ENCODE measurements at regions not wholly inside any gene's neighbourhood (a gene's known extent, or its start where the extent isn't known, plus 50 kb on each side); places are given as distances from the start of the nearest gene placed in this dataset.

- TF ChIP-seq CTCF (IDR thresholded peaks at IDR 0.05 in 4 of 5, conservative IDR thresholded peaks at IDR 0.05 in 1 of 5) = no peak
- TF ChIP-seq POLR2A (IDR thresholded peaks at IDR 0.05) = no peak
Observed at GRCh38 chr18:5661179-5661578, 117.4 kb upstream of the EPB41L3 start.
